K562 (cell line): ENCODE measurements at regions not wholly inside any gene's neighbourhood (a gene's known extent, or its start where the extent isn't known, plus 50 kb on each side); places are given as distances from the start of the nearest gene placed in this dataset.

Source experiments
- ATAC-seq: fragments of 200-7000 bp; cut with Tn5 transposase; 3 replicates; pipeline ENCODE4 v1.9.1; 2020; ENCODE audit warnings: moderate library complexity
- BruUV-seq: library from RNA; stranded (reverse); fragments of 400-500 nt; replicated peaks from 2 replicates; lab custom pipeline; 2021; lab: Mats Ljungman, UMichigan
- CTCF ChIA-PET: fragments of 300-600 bp; formaldehyde crosslinking; extraction: SDS; loops from one replicate; lab custom pipeline; 2021; ENCODE audit warnings: low intra/inter-chr PET ratio; lab: Yijun Ruan, JAX
- POLR2A ChIA-PET: fragments of 300-600, 350-650 bp; sonication (Branson Sonifier 250); formaldehyde crosslinking; extraction: SDS; loops from one replicate; lab custom pipeline; 2021; ENCODE audit warnings: antibody characterized with exemption, inconsistent platforms; lab: Yijun Ruan, JAX
- DNase-seq, 4 experiments: peaks; one replicate each; pipeline versions ENCODE4 v3.0.0 to v3.0.0-alpha.2; 2011 to 2018; ENCODE audit warnings: low spot score in 3 of 4, mixed read lengths in 3 of 4; ENCODE audit errors: extremely low read depth in 1 of 4
- FAIRE-seq: peaks from 2 replicates; lab custom pipeline; 2011; peaks lifted over from hg19 to GRCh38; lab: Jason Lieb, UNC
- H2AFZ ChIP-seq: 2 replicates; pipeline ENCODE4 v1.6.0; 2011; ENCODE audit warnings: low read depth, low read length, control low read depth, inconsistent platforms
- H3K27ac ChIP-seq: fragments of 200-600 bp; 3 replicates; pipeline ENCODE4 v1.8.0; 2011; ENCODE audit warnings: low read depth, mild to moderate bottlenecking, control low read depth, inconsistent platforms, low read length, moderate library complexity, mixed read lengths; ENCODE audit errors: extremely low read depth
- H3K27me3 ChIP-seq, 2 experiments: fragments of 300-600 bp in 1 of 2; 2 replicates in 1 of 2; 3 replicates in 1 of 2; pipeline versions ENCODE4 v1.6.0 to v1.8.0; 2011; ENCODE audit warnings: inconsistent platforms in 2 of 2, low read length in 2 of 2, mild to moderate bottlenecking in 1 of 2, mixed read lengths in 1 of 2, moderate library complexity in 1 of 2; ENCODE audit not compliant: control insufficient read depth in 2 of 2, insufficient read depth in 2 of 2
- H3K36me3 ChIP-seq: fragments of 300-600 bp; 3 replicates; pipeline ENCODE4 v1.8.0; 2011; ENCODE audit warnings: mild to moderate bottlenecking, low read length, inconsistent platforms; ENCODE audit not compliant: control insufficient read depth, insufficient read depth
- H3K4me1 ChIP-seq, 2 experiments: fragments of 200-600 bp in 1 of 2; replicated peaks in 1 of 2; 2 replicates in 1 of 2; 3 replicates in 1 of 2; pipeline versions ENCODE4 v1.5.1 to v1.8.0; 2011; ENCODE audit warnings: inconsistent platforms in 2 of 2, low read length in 2 of 2, mild to moderate bottlenecking in 1 of 2, mixed read lengths in 1 of 2, moderate library complexity in 1 of 2; ENCODE audit not compliant: control insufficient read depth in 2 of 2, insufficient read depth in 2 of 2
- H3K4me2 ChIP-seq: 2 replicates; pipeline ENCODE4 v1.6.1; 2011; ENCODE audit warnings: low read length, control low read depth, inconsistent platforms, mixed read lengths; ENCODE audit not compliant: insufficient read depth
- H3K4me3 ChIP-seq: fragments of 200-600 bp; sonication (generic), shearing (Covaris generic); 2 replicates; pipeline ENCODE4 v1.5.1; 2016; ENCODE audit warnings: control low read depth, inconsistent platforms
- H3K79me2 ChIP-seq: fragments of 200-600 bp; 3 replicates; pipeline ENCODE4 v1.8.0; 2011; ENCODE audit warnings: low read length, inconsistent platforms; ENCODE audit not compliant: control insufficient read depth, insufficient read depth
- H3K9ac ChIP-seq, 2 experiments: 2 replicates each; pipeline versions ENCODE4 v1.6.0 to v1.6.1; 2011; ENCODE audit warnings: low read depth in 2 of 2, low read length in 2 of 2, control low read depth in 1 of 2, inconsistent platforms in 1 of 2, mild to moderate bottlenecking in 1 of 2, mixed read lengths in 1 of 2; ENCODE audit not compliant: insufficient read depth in 1 of 2
- H3K9me1 ChIP-seq: one replicate; pipeline ENCODE4 v1.6.0; 2011; ENCODE audit warnings: inconsistent platforms, mild to moderate bottlenecking, low read length, moderate library complexity; ENCODE audit not compliant: control insufficient read depth, insufficient read depth
- H3K9me3 ChIP-seq: replicated peaks from 2 replicates; pipeline ENCODE4 v1.5.1; 2011; ENCODE audit warnings: low read depth, low read length, inconsistent platforms; ENCODE audit not compliant: control insufficient read depth, insufficient read depth
- H4K20me1 ChIP-seq: replicated peaks from 2 replicates; pipeline ENCODE4 v1.6.1; 2011; ENCODE audit warnings: low read length, inconsistent platforms, mixed read lengths; ENCODE audit not compliant: control insufficient read depth, insufficient read depth
- CAMTA2 ChIP-seq: fragments of 250-450 bp; sonication (Bioruptor Pico); conservative IDR thresholded peaks from 2 replicates; pipeline ENCODE4 v1.5.1; 2022
- CEBPB ChIP-seq: fragments of 450-650 bp; IDR thresholded peaks from 2 replicates; pipeline ENCODE4 v1.6.1; 2016; ENCODE audit warnings: missing genetic modification characterization, missing compliant biosample characterization
- ERF ChIP-seq: fragments of 450-650 bp; formaldehyde crosslinking; IDR thresholded peaks from 2 replicates; pipeline ENCODE4 v1.4.0; 2020; ENCODE audit warnings: mild to moderate bottlenecking, mixed read lengths
- FOXJ3 ChIP-seq: sonication (generic); formaldehyde crosslinking; IDR thresholded peaks from 2 replicates; pipeline ENCODE4 v1.4.0; 2020; ENCODE audit warnings: mild to moderate bottlenecking, missing genetic modification reagents
- FOXP1 ChIP-seq: sonication (generic); formaldehyde crosslinking; IDR thresholded peaks from 2 replicates; pipeline ENCODE4 v1.8.0; 2022; ENCODE audit warnings: mild to moderate bottlenecking, missing genetic modification reagents
- GATAD2A ChIP-seq: fragments of 450-650 bp; IDR thresholded peaks from 2 replicates; pipeline ENCODE4 v1.6.1; 2017
- GTF2A2 ChIP-seq: IDR thresholded peaks from 2 replicates; pipeline ENCODE4 v1.6.1; 2016; ENCODE audit warnings: mild to moderate bottlenecking, missing genetic modification characterization, missing compliant biosample characterization
- ILF3 ChIP-seq: fragments of 450-650 bp; IDR thresholded peaks from 2 replicates; pipeline ENCODE4 v1.6.1; 2018; ENCODE audit warnings: antibody characterized with exemption, mild to moderate bottlenecking, moderate library complexity, borderline replicate concordance
- IRF1 ChIP-seq: sonication (generic); formaldehyde crosslinking; IDR thresholded peaks from 2 replicates; pipeline ENCODE4 v1.8.0; 2022; ENCODE audit warnings: missing genetic modification reagents, mild to moderate bottlenecking, borderline replicate concordance
- NFXL1 ChIP-seq: fragments of 450-650 bp; formaldehyde crosslinking; IDR thresholded peaks from 2 replicates; pipeline ENCODE4 v1.4.0; 2021; ENCODE audit warnings: mild to moderate bottlenecking
- POLR2A ChIP-seq: fragments of 450-650 bp; conservative IDR thresholded peaks from 2 replicates; pipeline ENCODE4 v1.6.1; 2016
- PRMT5 ChIP-seq: sonication (generic); formaldehyde crosslinking; IDR thresholded peaks from 2 replicates; pipeline ENCODE4 v1.5.0; 2020; ENCODE audit warnings: missing genetic modification reagents
- RBBP5 ChIP-seq: fragments of 200-600 bp; sonication (generic); IDR thresholded peaks from 2 replicates; pipeline ENCODE4 v1.6.1; 2012; ENCODE audit warnings: borderline replicate concordance, mild to moderate bottlenecking, low read length, control low read depth, inconsistent platforms; ENCODE audit not compliant: insufficient read depth, poor library complexity, severe bottlenecking
- RHOXF2B ChIP-seq: fragments of 250-450 bp; sonication (Bioruptor Pico); conservative IDR thresholded peaks from 2 replicates; pipeline ENCODE4 v1.5.1; 2021
- SMARCA4 ChIP-seq: fragments of 450-650 bp; IDR thresholded peaks from 2 replicates; pipeline ENCODE4 v1.6.1; 2016
- SNIP1 ChIP-seq: fragments of 450-650 bp; IDR thresholded peaks from 2 replicates; pipeline ENCODE4 v1.7.1; 2017; ENCODE audit warnings: low read depth, mild to moderate bottlenecking
- ZBTB7A ChIP-seq: IDR thresholded peaks from 2 replicates; pipeline ENCODE4 v1.6.1; 2011; ENCODE audit warnings: low read depth, mild to moderate bottlenecking, low read length, moderate library complexity, borderline replicate concordance; ENCODE audit not compliant: control insufficient read depth
- ZNF134 ChIP-seq: fragments of 250-450 bp; sonication (Bioruptor Pico); conservative IDR thresholded peaks from 2 replicates; pipeline ENCODE4 v1.4.0; 2020
- ZNF561 ChIP-seq: fragments of 450-650 bp; formaldehyde crosslinking; conservative IDR thresholded peaks from 2 replicates; pipeline ENCODE4 v1.4.0; 2020; ENCODE audit warnings: mild to moderate bottlenecking, moderate library complexity
- ZNF589 ChIP-seq: fragments of 200-800 bp; sonication (Bioruptor generic); IDR thresholded peaks from 2 replicates; pipeline ENCODE4 v1.6.1; 2016; ENCODE audit warnings: low read depth, missing genetic modification characterization, missing compliant biosample characterization
- ZNF766 ChIP-seq: fragments of 200-800 bp; sonication (Bioruptor generic); conservative IDR thresholded peaks from 2 replicates; pipeline ENCODE4 v1.6.1; 2016; ENCODE audit warnings: missing genetic modification characterization, missing compliant biosample characterization
- WGBS: fragments of 100-300 bp; shearing (Covaris generic); methylation state at CpG from one replicate; pipeline ENCODE4 v1.1.6; 2016; ENCODE audit warnings: low coverage, mixed read lengths; ENCODE audit not compliant: insufficient coverage; ENCODE audit errors: missing lambda C conversion rate; 5-methylcytosine and 5-hydroxymethylcytosine counted together
- in situ Hi-C: fragments of 300-500 bp; cut with MboI; formaldehyde crosslinking; loops from 4 replicates; pipeline ENCODE4 v1.15.0; 2018; ENCODE audit warnings: inconsistent platforms, mixed read lengths
- intact Hi-C: fragments of 100-400 bp; cut with micrococcal nuclease; formaldehyde crosslinking; loops from 2 replicates; pipeline ENCODE4 v1.14.2; 2022
- TF ChIP-seq, protein P1 (sequence below), 2 experiments: fragments of 450-650 bp; conservative IDR thresholded peaks; 2 replicates each; pipeline ENCODE4 v1.6.1; 2017; ENCODE audit warnings: mild to moderate bottlenecking in 2 of 2, moderate library complexity in 2 of 2

DNA sequence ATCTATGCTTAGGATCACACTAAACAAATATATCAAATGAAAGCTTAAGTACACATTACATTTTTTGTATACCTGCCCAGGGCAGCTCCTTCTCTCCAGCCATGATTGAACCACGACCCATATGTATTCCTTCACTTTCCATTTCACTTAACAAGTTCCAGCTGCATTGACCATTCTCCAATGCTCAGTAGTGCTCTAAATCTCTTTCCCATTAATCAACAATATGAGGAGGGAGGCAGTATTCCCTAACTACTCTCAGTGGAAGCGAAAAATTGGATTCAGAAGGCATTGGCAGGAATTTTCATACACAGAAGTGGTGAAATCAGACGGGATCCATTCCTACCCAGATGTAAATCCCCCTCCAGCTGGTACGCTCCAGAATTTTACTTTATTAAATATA, 372.0 kb upstream of the LUZP2 start:
- CTCF ChIA-PET, result no interaction called here
- no peak for FAIRE-seq
- POLR2A ChIA-PET, result no interaction called here

GRCh38 chr11:24131698-24132097, 365.2 kb upstream of the LUZP2 start:
- H3K9ac ChIP-seq, result no peak overlapping the region
- no peak overlapping the region for H3K27ac ChIP-seq
- no TSS peak for BruUV-seq
- POLR2A ChIA-PET, result no interaction called here
- H4K20me1 ChIP-seq, result no peaks in the 10 kb centered on the region
- DNase-seq, result no peak
- H3K4me3 ChIP-seq, result no peak overlapping the region
- in situ Hi-C loops (no loop called here), intact Hi-C loops (no loop called here)
- H3K4me2 ChIP-seq, result no peak overlapping the region
- CTCF ChIA-PET, result no interaction called here
- H3K4me1 ChIP-seq, result no peaks in the 10 kb centered on the region
- ATAC-seq, result no peak
- no peaks in the 10 kb centered on the region for H3K27me3 ChIP-seq
- H2AFZ ChIP-seq, result no peak overlapping the region
- FAIRE-seq, result no peak
- H3K36me3 ChIP-seq, result no peaks in the 10 kb centered on the region
- no peaks in the 10 kb centered on the region for H3K79me2 ChIP-seq
- H3K9me3 ChIP-seq, result no peaks in the 10 kb centered on the region; the same call in 1 of the 2 replicates
- H3K9me1 ChIP-seq, result no peaks in the 10 kb centered on the region
- 0% methylated on average over 4 of the region's 8 CpGs for WGBS
- no peak for TF ChIP-seq NFXL1 (CRISPR knock-in tag)
- TF ChIP-seq, protein P1, sequence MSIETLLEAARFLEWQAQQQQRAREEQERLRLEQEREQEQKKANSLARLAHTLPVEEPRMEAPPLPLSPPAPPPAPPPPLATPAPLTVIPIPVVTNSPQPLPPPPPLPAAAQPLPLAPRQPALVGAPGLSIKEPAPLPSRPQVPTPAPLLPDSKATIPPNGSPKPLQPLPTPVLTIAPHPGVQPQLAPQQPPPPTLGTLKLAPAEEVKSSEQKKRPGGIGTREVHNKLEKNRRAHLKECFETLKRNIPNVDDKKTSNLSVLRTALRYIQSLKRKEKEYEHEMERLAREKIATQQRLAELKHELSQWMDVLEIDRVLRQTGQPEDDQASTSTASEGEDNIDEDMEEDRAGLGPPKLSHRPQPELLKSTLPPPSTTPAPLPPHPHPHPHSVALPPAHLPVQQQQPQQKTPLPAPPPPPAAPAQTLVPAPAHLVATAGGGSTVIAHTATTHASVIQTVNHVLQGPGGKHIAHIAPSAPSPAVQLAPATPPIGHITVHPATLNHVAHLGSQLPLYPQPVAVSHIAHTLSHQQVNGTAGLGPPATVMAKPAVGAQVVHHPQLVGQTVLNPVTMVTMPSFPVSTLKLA (conservative IDR thresholded peaks at IDR 0.05), result no peak
- no peak for TF ChIP-seq ZNF134 (CRISPR knock-in tag)
- no peak for TF ChIP-seq POLR2A
- TF ChIP-seq PRMT5 (CRISPR knock-in tag), result no peak
- TF ChIP-seq FOXJ3 (CRISPR knock-in tag), result no peak
- TF ChIP-seq RBBP5, result no peak
- no peak for TF ChIP-seq IRF1 (CRISPR knock-in tag)
- no peak for TF ChIP-seq ILF3
- no peak for TF ChIP-seq SMARCA4
- TF ChIP-seq CEBPB (tag), result no peak
- TF ChIP-seq CAMTA2 (CRISPR knock-in tag), result no peak
- TF ChIP-seq ZNF561 (CRISPR knock-in tag), result no peak
- no peak for TF ChIP-seq GATAD2A
- no peak for TF ChIP-seq SNIP1

More for the DNA sequence above, 372.0 kb upstream of the LUZP2 start:
- no peaks in the 10 kb centered on the region for H3K27me3 ChIP-seq
- WGBS, result 3% methylated on average over 4 of the region's 4 CpGs
- BruUV-seq, result no TSS peak
- in situ Hi-C loops, result no loop called here
- no peak overlapping the region for H3K4me3 ChIP-seq
- ATAC-seq, result no peak
- H2AFZ ChIP-seq, result no peak overlapping the region
- no peaks in the 10 kb centered on the region for H3K9me3 ChIP-seq
- intact Hi-C loops, result no loop called here
- H3K36me3 ChIP-seq, result no peaks in the 10 kb centered on the region
- TF ChIP-seq ZNF589 (CRISPR knock-in tag), result no peak
- no peak for TF ChIP-seq ZNF766 (CRISPR knock-in tag)
- no peak for TF ChIP-seq GATAD2A
- TF ChIP-seq ZBTB7A, result no peak
- TF ChIP-seq RHOXF2B (CRISPR knock-in tag), result no peak
- TF ChIP-seq RBBP5, result no peak
- TF ChIP-seq FOXP1, result no peak
- TF ChIP-seq GTF2A2 (tag), result no peak
- TF ChIP-seq ERF (CRISPR knock-in tag), result no peak
- H3K4me1 ChIP-seq, result no peaks in the 10 kb centered on the region
- no peaks in the 10 kb centered on the region for H3K9me1 ChIP-seq
- no peak overlapping the region for H3K4me2 ChIP-seq
- H4K20me1 ChIP-seq, result no peaks in the 10 kb centered on the region
- H3K27ac ChIP-seq, result no peak overlapping the region
- H3K9ac ChIP-seq, result no peak overlapping the region
- DNase-seq, result no peak
- no peaks in the 10 kb centered on the region for H3K79me2 ChIP-seq
